GM12873 (cell line): ENCODE measurements at regions not wholly inside any gene's neighbourhood (a gene's known extent, or its start where the extent isn't known, plus 50 kb on each side); places are given as distances from the start of the nearest gene placed in this dataset.

Source experiments
- TF ChIP-seq, protein P1 (sequence below): IDR thresholded peaks from 2 replicates; pipeline ENCODE4 v1.5.1; 2012; ENCODE audit warnings: low read depth, mild to moderate bottlenecking, moderate library complexity, low read length, control low read depth; ENCODE audit not compliant: insufficient read depth; ENCODE audit errors: missing control alignments

DNA sequence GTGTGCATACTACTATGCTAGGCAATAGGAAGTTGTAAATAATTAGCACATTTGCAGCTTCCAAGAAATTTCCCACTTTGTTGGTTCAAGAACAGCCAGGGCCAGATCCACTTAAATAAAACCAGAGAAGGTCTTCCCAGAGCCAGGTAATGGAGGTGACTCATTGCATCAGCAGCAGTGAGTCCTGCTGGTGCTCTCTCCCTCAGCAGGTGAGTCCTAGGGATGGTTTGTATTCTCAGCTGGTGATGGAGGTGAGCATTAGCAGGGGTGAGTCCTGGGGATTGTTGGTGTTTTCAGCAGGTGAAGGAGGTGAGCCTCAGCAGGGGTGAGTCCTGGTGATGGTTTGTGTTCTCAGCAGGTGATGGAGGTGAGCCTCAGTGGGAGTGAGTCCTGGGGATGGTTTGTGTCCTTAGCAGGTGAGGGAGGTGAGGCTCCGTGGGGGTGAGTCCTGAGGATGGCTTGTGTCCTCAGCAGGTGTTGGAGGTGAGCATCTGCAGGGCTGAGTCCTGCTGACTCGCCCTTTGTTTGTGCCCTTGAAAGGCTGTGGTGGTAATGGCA lies 232.8 kb upstream of the EXOC2 start:
- TF ChIP-seq, protein P1, sequence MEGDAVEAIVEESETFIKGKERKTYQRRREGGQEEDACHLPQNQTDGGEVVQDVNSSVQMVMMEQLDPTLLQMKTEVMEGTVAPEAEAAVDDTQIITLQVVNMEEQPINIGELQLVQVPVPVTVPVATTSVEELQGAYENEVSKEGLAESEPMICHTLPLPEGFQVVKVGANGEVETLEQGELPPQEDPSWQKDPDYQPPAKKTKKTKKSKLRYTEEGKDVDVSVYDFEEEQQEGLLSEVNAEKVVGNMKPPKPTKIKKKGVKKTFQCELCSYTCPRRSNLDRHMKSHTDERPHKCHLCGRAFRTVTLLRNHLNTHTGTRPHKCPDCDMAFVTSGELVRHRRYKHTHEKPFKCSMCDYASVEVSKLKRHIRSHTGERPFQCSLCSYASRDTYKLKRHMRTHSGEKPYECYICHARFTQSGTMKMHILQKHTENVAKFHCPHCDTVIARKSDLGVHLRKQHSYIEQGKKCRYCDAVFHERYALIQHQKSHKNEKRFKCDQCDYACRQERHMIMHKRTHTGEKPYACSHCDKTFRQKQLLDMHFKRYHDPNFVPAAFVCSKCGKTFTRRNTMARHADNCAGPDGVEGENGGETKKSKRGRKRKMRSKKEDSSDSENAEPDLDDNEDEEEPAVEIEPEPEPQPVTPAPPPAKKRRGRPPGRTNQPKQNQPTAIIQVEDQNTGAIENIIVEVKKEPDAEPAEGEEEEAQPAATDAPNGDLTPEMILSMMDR: no peak

DNA sequence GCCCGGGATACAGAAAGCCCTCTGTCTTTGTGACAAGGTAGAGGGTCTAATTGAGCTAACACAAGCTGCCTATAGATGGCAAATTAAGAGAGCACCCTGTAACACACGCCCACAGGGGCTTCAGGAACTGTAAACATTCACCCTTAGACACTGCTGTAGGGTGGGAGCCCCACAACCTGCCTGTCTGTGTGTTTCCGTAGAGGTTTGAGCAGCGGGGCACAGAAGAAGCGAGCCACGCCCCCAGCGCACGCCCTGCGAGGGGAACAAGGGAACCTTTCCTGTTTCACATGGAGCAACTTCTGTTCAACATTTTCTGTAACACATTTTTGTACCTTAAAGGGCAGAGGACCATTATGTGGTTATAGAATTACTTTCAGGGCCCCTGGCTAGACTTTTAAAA lies 231.7 kb upstream of the EXOC2 start:
- TF ChIP-seq, protein P1: no peak

DNA sequence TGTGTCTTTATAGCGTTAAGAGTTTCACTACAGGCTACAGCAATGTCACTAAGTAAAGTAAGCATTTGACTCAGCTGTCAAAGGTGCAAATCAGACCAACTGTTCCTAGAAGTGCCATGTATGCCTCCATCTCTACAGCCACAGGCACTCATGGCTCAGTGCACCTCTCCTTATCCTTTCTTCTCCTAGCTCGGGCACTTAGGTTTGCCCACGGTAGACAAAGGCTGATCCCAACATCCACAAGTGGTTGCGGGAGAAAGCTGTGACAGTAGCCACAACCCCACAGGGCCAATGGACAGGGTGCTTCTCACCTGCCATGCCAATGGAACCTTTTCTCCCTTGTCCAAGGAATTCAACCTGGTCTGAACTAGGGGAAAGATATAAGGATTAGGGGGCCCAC lies 228.5 kb upstream of the EXOC2 start:
- TF ChIP-seq, protein P1: no peak

DNA sequence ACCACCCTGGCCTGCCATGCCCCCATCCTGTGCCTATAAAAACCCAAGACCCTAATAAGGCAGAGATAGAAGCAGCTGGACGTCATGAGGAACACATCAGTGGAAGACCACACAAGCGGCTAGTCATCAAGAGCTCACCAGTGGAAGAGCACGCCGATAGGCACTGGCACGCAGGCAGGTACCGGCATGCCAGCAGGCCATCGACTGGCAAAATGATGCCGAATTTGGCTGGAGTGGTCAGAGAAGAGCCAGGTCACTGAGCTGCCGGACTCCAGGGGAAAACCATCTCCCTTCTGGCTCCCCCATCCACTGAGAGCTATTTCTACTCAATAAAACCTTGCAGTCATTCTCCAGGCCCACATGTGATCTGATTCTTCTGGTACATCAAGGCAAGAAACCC lies 227.6 kb upstream of the EXOC2 start:
- TF ChIP-seq, protein P1: no peak

DNA sequence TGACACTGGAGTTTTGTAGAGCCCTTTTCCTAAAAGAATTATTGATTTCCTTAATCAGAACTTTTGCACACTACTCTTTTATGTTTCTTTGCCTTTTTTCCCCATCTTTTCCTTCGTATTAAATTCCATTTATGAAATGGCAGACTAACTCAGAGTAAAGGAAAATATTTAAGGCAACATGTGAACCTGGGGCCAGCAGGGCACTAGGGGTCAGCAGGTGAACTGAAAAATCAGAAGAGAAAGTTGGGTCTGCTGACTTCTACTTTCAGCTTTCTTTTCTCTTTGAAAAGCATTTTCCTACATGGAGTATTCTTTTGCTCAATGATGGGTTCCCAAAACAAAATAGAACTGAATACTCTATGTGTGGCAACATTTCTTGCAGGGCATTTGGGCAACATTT lies 226.6 kb upstream of the EXOC2 start:
- TF ChIP-seq, protein P1: no peak

DNA sequence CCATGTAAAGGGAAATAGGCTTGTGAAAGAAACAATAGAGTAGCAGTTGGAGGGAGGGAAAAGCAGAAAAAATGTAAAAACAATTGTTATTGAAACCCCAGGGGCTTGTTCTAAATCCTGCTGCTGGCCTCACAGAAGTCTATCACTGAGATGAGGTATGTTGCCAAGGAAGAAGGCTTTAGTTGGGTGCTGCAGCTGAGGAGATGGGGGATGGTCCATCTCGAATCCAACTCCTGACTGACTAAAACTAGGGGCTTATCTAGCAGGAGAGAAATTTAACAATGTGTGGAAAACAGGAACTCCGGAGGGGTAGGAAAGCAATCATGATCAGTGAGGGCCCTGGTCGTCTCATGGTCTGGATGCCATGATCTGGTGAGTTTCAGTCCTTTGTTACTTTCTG lies 225.0 kb upstream of the EXOC2 start:
- TF ChIP-seq, protein P1: no peak

DNA sequence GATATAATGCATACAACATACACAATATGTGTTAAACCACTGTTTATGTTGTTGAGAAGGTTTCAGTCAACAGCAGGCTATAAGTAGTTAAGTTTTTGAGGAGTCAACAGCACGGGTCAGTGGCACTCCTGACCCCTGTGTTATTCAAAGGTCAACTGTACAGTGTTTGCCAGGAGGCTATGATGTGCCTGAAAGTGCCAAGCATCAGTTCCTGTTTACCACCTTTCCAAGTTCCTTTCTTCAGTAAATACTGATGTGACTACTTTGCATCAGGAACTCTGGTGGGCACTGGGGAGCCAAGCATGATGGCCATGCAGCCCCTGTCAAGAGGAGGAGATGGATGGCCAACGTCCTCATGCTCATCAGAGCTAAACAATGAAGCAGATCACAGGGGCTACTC lies 224.4 kb upstream of the EXOC2 start:
- TF ChIP-seq, protein P1: no peak
